SK-N-SH treated with all-trans-retinoic acid at 6 μM for 48 hours (cell line): ENCODE measurements at regions not wholly inside any gene's neighbourhood (a gene's known extent, or its start where the extent isn't known, plus 50 kb on each side); places are given as distances from the start of the nearest gene placed in this dataset.

Experiments used
- ATAC-seq: fragments of 200-7000 bp; cut with Tn5 transposase; 3 replicates; pipeline ENCODE4 v1.9.1; 2020; ENCODE audit warnings: mild to moderate bottlenecking, moderate library complexity
- ARNTL ChIP-seq: fragments of 450-650 bp; formaldehyde crosslinking; IDR thresholded peaks from 2 replicates; pipeline ENCODE4 v1.5.0; 2020; ENCODE audit warnings: low read depth, mild to moderate bottlenecking, moderate library complexity, borderline replicate concordance
- BACH2 ChIP-seq: fragments of 250-450 bp; sonication (Bioruptor Pico); IDR thresholded peaks from 2 replicates; pipeline ENCODE4 v1.9.0; 2021; ENCODE audit warnings: mild to moderate bottlenecking, borderline replicate concordance
- CSDC2 ChIP-seq: fragments of 250-450 bp; sonication (Bioruptor Pico); IDR thresholded peaks from 2 replicates; pipeline ENCODE4 v1.5.0; 2020; ENCODE audit warnings: mild to moderate bottlenecking, moderate library complexity
- CSRNP3 ChIP-seq: fragments of 250-450 bp; sonication (Bioruptor Pico); IDR thresholded peaks from 2 replicates; pipeline ENCODE4 v1.5.1; 2021; ENCODE audit warnings: mild to moderate bottlenecking, moderate library complexity
- ESRRG ChIP-seq: fragments of 250-450 bp; sonication (Bioruptor Pico); IDR thresholded peaks from 2 replicates; pipeline ENCODE4 v1.6.1; 2021; ENCODE audit warnings: mild to moderate bottlenecking
- GLIS3 ChIP-seq: fragments of 250-450 bp; sonication (Bioruptor Pico); IDR thresholded peaks from 2 replicates; pipeline ENCODE4 v1.5.0; 2020; ENCODE audit warnings: mild to moderate bottlenecking, moderate library complexity
- OSR1 ChIP-seq: fragments of 250-450 bp; sonication (Bioruptor Pico); IDR thresholded peaks from 2 replicates; pipeline ENCODE4 v1.8.0; 2022; ENCODE audit warnings: moderate library complexity, mild to moderate bottlenecking, inconsistent platforms
- PATZ1 ChIP-seq: fragments of 250-450 bp; sonication (Bioruptor Pico); IDR thresholded peaks from 2 replicates; pipeline ENCODE4 v1.8.0; 2020; ENCODE audit warnings: mild to moderate bottlenecking, moderate library complexity, borderline replicate concordance
- PPARA ChIP-seq: fragments of 250-450 bp; sonication (Bioruptor Pico); IDR thresholded peaks from 2 replicates; pipeline ENCODE4 v1.5.0; 2020; ENCODE audit warnings: mild to moderate bottlenecking, borderline replicate concordance
- RARB ChIP-seq: fragments of 250-450 bp; sonication (Bioruptor Pico); IDR thresholded peaks from 2 replicates; pipeline ENCODE4 v1.8.0; 2021; ENCODE audit warnings: mild to moderate bottlenecking, moderate library complexity
- SNAI2 ChIP-seq: fragments of 250-450 bp; sonication (Bioruptor Pico); IDR thresholded peaks from 2 replicates; pipeline ENCODE4 v1.5.0; 2020; ENCODE audit warnings: mild to moderate bottlenecking, moderate library complexity
- TCF4 ChIP-seq: fragments of 250-450 bp; sonication (Bioruptor Pico); IDR thresholded peaks from 2 replicates; pipeline ENCODE4 v1.8.0; 2021; ENCODE audit warnings: mild to moderate bottlenecking, moderate library complexity, borderline replicate concordance
- TOX ChIP-seq: fragments of 250-450 bp; sonication (Bioruptor Pico); IDR thresholded peaks from 2 replicates; pipeline ENCODE4 v1.8.0; 2021; ENCODE audit warnings: mild to moderate bottlenecking, moderate library complexity, borderline replicate concordance
- TSHZ2 ChIP-seq: fragments of 250-450 bp; sonication (Bioruptor Pico); IDR thresholded peaks from 2 replicates; pipeline ENCODE4 v1.5.0; 2020; ENCODE audit warnings: mild to moderate bottlenecking, moderate library complexity
- ZC3H10 ChIP-seq: fragments of 250-450 bp; sonication (Bioruptor Pico); IDR thresholded peaks from 2 replicates; pipeline ENCODE4 v1.5.1; 2021; ENCODE audit warnings: mild to moderate bottlenecking, moderate library complexity
- ZFP3 ChIP-seq: fragments of 250-450 bp; sonication (Bioruptor Pico); IDR thresholded peaks from 2 replicates; pipeline ENCODE4 v1.5.0; 2020; ENCODE audit warnings: mild to moderate bottlenecking, moderate library complexity
- ZFP30 ChIP-seq: fragments of 450-650 bp; formaldehyde crosslinking; IDR thresholded peaks from 2 replicates; pipeline ENCODE4 v1.5.0; 2022; ENCODE audit warnings: mild to moderate bottlenecking, moderate library complexity
- ZNF70 ChIP-seq: fragments of 450-650 bp; formaldehyde crosslinking; IDR thresholded peaks from 2 replicates; pipeline ENCODE4 v1.5.0; 2020; ENCODE audit warnings: mild to moderate bottlenecking, moderate library complexity

- TF ChIP-seq TSHZ2 (CRISPR knock-in tag) (no peak), TOX (CRISPR knock-in tag) (no peak), BACH2 (no peak), PPARA (no peak)
- TF ChIP-seq, all 23 proteins: peak for 0
Observed at GRCh38 chr15:25609371-25609770, 170.5 kb upstream of the UBE3A start (continued).

GRCh38 chr15:25608926-25609325, 170.1 kb upstream of the UBE3A start:
- no peak for ATAC-seq
- TF ChIP-seq ESRRG (CRISPR knock-in tag): no peak

GRCh38 chr15:25605151-25605550, 166.3 kb upstream of the UBE3A start:
- no peak for ATAC-seq
- no peak for TF ChIP-seq TOX (CRISPR knock-in tag)
- no peak for TF ChIP-seq ZNF70 (CRISPR knock-in tag)
- TF ChIP-seq ARNTL (CRISPR knock-in tag): no peak
- no peak for TF ChIP-seq ZC3H10 (CRISPR knock-in tag)
- TF ChIP-seq ZFP3 (CRISPR knock-in tag): no peak
- no peak for TF ChIP-seq TCF4 (CRISPR knock-in tag)
- TF ChIP-seq RARB (CRISPR knock-in tag): no peak
- no peak for TF ChIP-seq BACH2
- no peak for TF ChIP-seq CSRNP3 (CRISPR knock-in tag)
- no peak for TF ChIP-seq OSR1 (CRISPR knock-in tag)
- TF ChIP-seq CSDC2 (CRISPR knock-in tag): no peak
- no peak for TF ChIP-seq SNAI2 (CRISPR knock-in tag)
- TF ChIP-seq TSHZ2 (CRISPR knock-in tag): no peak
- TF ChIP-seq PPARA: no peak
- no peak for TF ChIP-seq PATZ1

GRCh38 chr15:25600751-25601150, 161.9 kb upstream of the UBE3A start:
- TF ChIP-seq RARB (CRISPR knock-in tag) (no peak), TSHZ2 (CRISPR knock-in tag) (no peak), PPARA (no peak), GLIS3 (CRISPR knock-in tag) (no peak), TCF4 (CRISPR knock-in tag) (no peak), ESRRG (CRISPR knock-in tag) (no peak), SNAI2 (CRISPR knock-in tag) (no peak), ZFP30 (CRISPR knock-in tag) (no peak)
- no peak for ATAC-seq
